MCF 10A (cell line): ENCODE measurements at regions not wholly inside any gene's neighbourhood (a gene's known extent, or its start where the extent isn't known, plus 50 kb on each side); places are given as distances from the start of the nearest gene placed in this dataset.

Source experiments
- BruUV-seq: library from RNA; stranded (reverse); fragments of 400-500 nt; replicated peaks from 2 replicates; lab custom pipeline; 2021; lab: Mats Ljungman, UMichigan
- CTCF ChIA-PET: fragments of 300-600 bp; sonication (Branson Sonifier 250); formaldehyde crosslinking; extraction: SDS; loops from one replicate; lab custom pipeline; 2021; ENCODE audit warnings: antibody characterized with exemption, inconsistent platforms; lab: Yijun Ruan, JAX
- POLR2A ChIA-PET: fragments of 300-600, 350-650 bp; sonication (Branson Sonifier 250); formaldehyde crosslinking; extraction: SDS; loops from one replicate; lab custom pipeline; 2020; ENCODE audit warnings: antibody characterized with exemption, inconsistent platforms; lab: Yijun Ruan, JAX
- DNase-seq: peaks from one replicate; pipeline ENCODE4 v3.0.0-alpha.2; 2018; ENCODE audit not compliant: unreplicated experiment
- H3K27ac Mint-ChIP-seq: one replicate; pipeline ENCODE4 v1.8.0; 2022; ENCODE audit warnings: mild to moderate bottlenecking, low read depth, mixed read lengths; ENCODE audit not compliant: unreplicated experiment
- H3K27me3 Mint-ChIP-seq: one replicate; pipeline ENCODE4 v1.8.0; 2022; ENCODE audit warnings: mixed read lengths; ENCODE audit not compliant: insufficient read depth, unreplicated experiment
- H3K36me3 Mint-ChIP-seq: one replicate; pipeline ENCODE4 v1.8.0; 2022; ENCODE audit warnings: mild to moderate bottlenecking, moderate library complexity, mixed read lengths; ENCODE audit not compliant: insufficient read depth, unreplicated experiment
- H3K4me1 Mint-ChIP-seq: one replicate; pipeline ENCODE4 v1.8.0; 2022; ENCODE audit warnings: mixed read lengths; ENCODE audit not compliant: insufficient read depth, unreplicated experiment
- H3K4me3 Mint-ChIP-seq: one replicate; pipeline ENCODE4 v1.8.0; 2022; ENCODE audit warnings: mild to moderate bottlenecking, moderate library complexity, mixed read lengths; ENCODE audit not compliant: unreplicated experiment
- H3K9me3 Mint-ChIP-seq: one replicate; pipeline ENCODE4 v1.8.0; 2022; ENCODE audit warnings: mixed read lengths; ENCODE audit not compliant: unreplicated experiment
- CTCF ChIP-seq: fragments of 200-600 bp; IDR thresholded peaks from one replicate; pipeline ENCODE4 v1.8.0; 2022; ENCODE audit warnings: antibody characterized with exemption, mild to moderate bottlenecking; ENCODE audit not compliant: unreplicated experiment
- intact Hi-C: fragments of 100-400 bp; cut with micrococcal nuclease; formaldehyde crosslinking; loops from 2 replicates; pipeline ENCODE4 v1.14.1; 2022

GRCh38 chr2:12273111-12273510 is 443.6 kb upstream of the TRIB2 start:
- no TSS peak for BruUV-seq
- Mint-ChIP-seq H3K36me3 (no peaks in the 10 kb centered on the region), H3K4me1 (no peaks in the 10 kb centered on the region), H3K9me3 (no peaks in the 10 kb centered on the region), H3K27ac (no peak overlapping the region), H3K27me3 (no peaks in the 10 kb centered on the region), H3K4me3 (no peak overlapping the region)
- TF ChIP-seq CTCF = no peak
- intact Hi-C loops = no loop called here
- CTCF ChIA-PET = interaction anchor here (0.5 kb wide), 1 partner anchor 262 kb away, joined by 3 read pairs; no protein-coding TSS in a partner anchor
- DNase-seq = no peak
- POLR2A ChIA-PET = interaction anchor here (0.6 kb wide), 1 partner anchor 15 kb away, joined by 3 read pairs; no protein-coding TSS in a partner anchor

GRCh38 chr2:12274591-12274990 is 442.1 kb upstream of the TRIB2 start:
- no TSS peak for BruUV-seq
- no peak for TF ChIP-seq CTCF
- H3K36me3 Mint-ChIP-seq = no peaks in the 10 kb centered on the region
- H3K27ac Mint-ChIP-seq = no peak overlapping the region
- no peaks in the 10 kb centered on the region for H3K9me3 Mint-ChIP-seq
- no peaks in the 10 kb centered on the region for H3K27me3 Mint-ChIP-seq
- intact Hi-C loops = no loop called here
- no peak overlapping the region for H3K4me3 Mint-ChIP-seq
- no peak for DNase-seq
- ChIA-PET CTCF (interaction anchor here (0.7 kb wide), 1 partner anchor 93 kb away, joined by 3 read pairs; no protein-coding TSS in a partner anchor), POLR2A (no interaction called here)
- no peaks in the 10 kb centered on the region for H3K4me1 Mint-ChIP-seq

GRCh38 chr2:12277241-12278034 is 439.3 kb upstream of the TRIB2 start:
- H3K27ac Mint-ChIP-seq = no peak overlapping the region
- ChIA-PET POLR2A (interaction anchor here (0.6 kb wide), 1 partner anchor 440 kb away, joined by 3 read pairs; no protein-coding TSS in a partner anchor), CTCF (interaction anchor here (1.0 kb wide), 1 partner anchor 54 kb away, joined by 5 read pairs; no protein-coding TSS in a partner anchor)
- no peak for TF ChIP-seq CTCF
- no peaks in the 10 kb centered on the region for H3K27me3 Mint-ChIP-seq
- H3K4me3 Mint-ChIP-seq = no peak overlapping the region
- H3K36me3 Mint-ChIP-seq = no peaks in the 10 kb centered on the region
- intact Hi-C loops = no loop called here
- H3K4me1 Mint-ChIP-seq = no peaks in the 10 kb centered on the region
- BruUV-seq = no TSS peak
- DNase-seq = no peak
- H3K9me3 Mint-ChIP-seq = no peaks in the 10 kb centered on the region

- no peaks in the 10 kb centered on the region for H3K4me1 Mint-ChIP-seq
- H3K9me3 Mint-ChIP-seq = no peaks in the 10 kb centered on the region
- DNase-seq = no peak
- no peaks in the 10 kb centered on the region for H3K36me3 Mint-ChIP-seq
- no TSS peak for BruUV-seq
- intact Hi-C loops = no loop called here
- no peak overlapping the region for H3K27ac Mint-ChIP-seq
- TF ChIP-seq CTCF = no peak
- H3K27me3 Mint-ChIP-seq = no peaks in the 10 kb centered on the region
- no peak overlapping the region for H3K4me3 Mint-ChIP-seq
- ChIA-PET CTCF (interaction anchor here (0.6 kb wide), 1 partner anchor 327 kb away, joined by 3 read pairs; no protein-coding TSS in a partner anchor), POLR2A (interaction anchor here (0.6 to 1.1 kb wide), 3 partner anchors 8 to 32 kb away, joined by 3 read pairs; no protein-coding TSS in a partner anchor)
Measured at GRCh38 chr2:12278217-12278750, 438.5 kb upstream of the TRIB2 start.
